IPS-NIHi11 (cell line): ENCODE measurements at regions not wholly inside any gene's neighbourhood (a gene's known extent, or its start where the extent isn't known, plus 50 kb on each side); places are given as distances from the start of the nearest gene placed in this dataset.
"Not testable (repeated sequence)": the region's sequence is repeated elsewhere in the genome, so short reads cannot be mapped to it uniquely, and the experiment has no call there.

Source experiments
- DNase-seq: peaks from one replicate; pipeline ENCODE4 v3.0.0; 2012; ENCODE audit warnings: mixed read lengths, low spot score

- no peak for DNase-seq
Measured at GRCh38 chr9:30534455-30534854, 1850.0 kb upstream of the ACO1 start.

- DNase-seq, result no peak
Measured at GRCh38 chr9:30534896-30535295, 1849.5 kb upstream of the ACO1 start.

- DNase-seq, result no peak
Measured at GRCh38 chr9:30536494-30536893, 1847.9 kb upstream of the ACO1 start.

- DNase-seq, result not testable (repeated sequence)
Measured at GRCh38 chr9:30539696-30540095, 1844.7 kb upstream of the ACO1 start.

- peak; percentile 5 for DNase-seq
Measured at GRCh38 chr9:30574355-30575151, 1809.9 kb upstream of the ACO1 start.

- no peak for DNase-seq
Measured at GRCh38 chr9:30575218-30575617, 1809.2 kb upstream of the ACO1 start.

- no peak for DNase-seq
Measured at GRCh38 chr9:30575691-30576090, 1808.8 kb upstream of the ACO1 start.

GRCh38 chr9:30579810-30580209, 1804.6 kb upstream of the ACO1 start:
- no peak for DNase-seq

- DNase-seq, result no peak
Measured at GRCh38 chr9:30582240-30582639, 1802.2 kb upstream of the ACO1 start.

- no peak for DNase-seq
Measured at GRCh38 chr9:30584559-30584958, 1799.9 kb upstream of the ACO1 start.

GRCh38 chr9:30591461-30591860, 1793.0 kb upstream of the ACO1 start:
- DNase-seq, result no peak

- no peak for DNase-seq
Measured at GRCh38 chr9:30597608-30598007, 1786.8 kb upstream of the ACO1 start.

- DNase-seq, result no peak
Measured at GRCh38 chr9:30605936-30606335, 1778.5 kb upstream of the ACO1 start.

GRCh38 chr9:30609713-30610112, 1774.7 kb upstream of the ACO1 start:
- no peak for DNase-seq

GRCh38 chr9:30616782-30617181, 1767.7 kb upstream of the ACO1 start:
- DNase-seq, result not testable (repeated sequence)

GRCh38 chr9:30622561-30622960, 1761.9 kb upstream of the ACO1 start:
- DNase-seq, result no peak

GRCh38 chr9:30628915-30629567, 1755.4 kb upstream of the ACO1 start:
- DNase-seq, result no peak

- DNase-seq, result no peak
Measured at GRCh38 chr9:30630459-30630858, 1754.0 kb upstream of the ACO1 start.

- DNase-seq, result not testable (repeated sequence)
Measured at GRCh38 chr9:30646639-30647038, 1737.8 kb upstream of the ACO1 start.

GRCh38 chr9:30661925-30662324, 1722.5 kb upstream of the ACO1 start:
- no peak for DNase-seq

- no peak for DNase-seq
Measured at GRCh38 chr9:30670805-30671562, 1713.5 kb upstream of the ACO1 start.

- DNase-seq, result no peak
Measured at GRCh38 chr9:30673132-30673531, 1711.3 kb upstream of the ACO1 start.

GRCh38 chr9:30676651-30677050, 1707.8 kb upstream of the ACO1 start:
- no peak for DNase-seq
